Body of pancreas (tissue), 4 donors: ENCODE measurements at regions not wholly inside any gene's neighbourhood (a gene's known extent, or its start where the extent isn't known, plus 50 kb on each side); places are given as distances from the start of the nearest gene placed in this dataset.
"Not testable (repeated sequence)": the region's sequence is repeated elsewhere in the genome, so short reads cannot be mapped to it uniquely, and the experiment has no call there.

ENCODE experiments used
- CTCF ChIP-seq, 7 experiments: fragments of 450-650 bp in 4 of 7; fragments of 200-600 bp in 3 of 7; sonication (generic) in 3 of 7; IDR thresholded peaks; one replicate each; pipeline ENCODE4 v1.5.1; 2016 to 2019; ENCODE audit warnings: antibody characterized with exemption in 7 of 7
- POLR2A ChIP-seq, 3 donors: fragments of 450-650 bp; IDR thresholded peaks; one replicate each; pipeline ENCODE4 v1.6.1; 2016; ENCODE audit warnings: antibody characterized with exemption in 3 of 3, mild to moderate bottlenecking in 2 of 3

- TF ChIP-seq CTCF, POLR2A (IDR thresholded peaks at IDR 0.05): not testable (repeated sequence)
Observed at GRCh38 chr4:118516107-118516506, 163.3 kb upstream of the PRSS12 start.
